SIG-M5 (cell line): ENCODE measurements at regions not wholly inside any gene's neighbourhood (a gene's known extent, or its start where the extent isn't known, plus 50 kb on each side); places are given as distances from the start of the nearest gene placed in this dataset.

ENCODE experiments used
- DNase-seq: peaks from one replicate; lab custom pipeline; 2025; lab: John Stamatoyannopoulos, UW

DNA sequence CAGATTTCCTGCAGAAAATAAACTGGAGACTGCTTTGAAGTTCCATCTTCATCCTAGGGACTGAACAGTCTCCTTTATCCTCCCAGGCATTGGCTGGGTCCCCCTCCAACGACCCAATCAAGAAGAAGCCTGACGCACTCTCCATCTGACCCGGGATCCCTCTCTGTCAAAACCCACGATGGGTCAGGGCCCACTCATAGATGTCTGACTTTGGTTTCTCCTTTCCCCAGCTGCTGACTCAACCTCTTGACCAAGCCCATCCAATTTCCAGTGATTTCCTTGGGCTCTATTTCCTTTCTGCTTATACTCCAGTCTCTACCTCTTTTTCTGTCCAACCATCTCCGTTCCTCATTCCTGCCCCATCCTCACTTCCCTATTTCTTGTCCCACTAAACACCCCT is 189.7 kb downstream of the MIAT start:
- DNase-seq: no peak

GRCh38 chr22:26847816-26848215 is 190.4 kb downstream of the MIAT start:
- no peak for DNase-seq

DNA sequence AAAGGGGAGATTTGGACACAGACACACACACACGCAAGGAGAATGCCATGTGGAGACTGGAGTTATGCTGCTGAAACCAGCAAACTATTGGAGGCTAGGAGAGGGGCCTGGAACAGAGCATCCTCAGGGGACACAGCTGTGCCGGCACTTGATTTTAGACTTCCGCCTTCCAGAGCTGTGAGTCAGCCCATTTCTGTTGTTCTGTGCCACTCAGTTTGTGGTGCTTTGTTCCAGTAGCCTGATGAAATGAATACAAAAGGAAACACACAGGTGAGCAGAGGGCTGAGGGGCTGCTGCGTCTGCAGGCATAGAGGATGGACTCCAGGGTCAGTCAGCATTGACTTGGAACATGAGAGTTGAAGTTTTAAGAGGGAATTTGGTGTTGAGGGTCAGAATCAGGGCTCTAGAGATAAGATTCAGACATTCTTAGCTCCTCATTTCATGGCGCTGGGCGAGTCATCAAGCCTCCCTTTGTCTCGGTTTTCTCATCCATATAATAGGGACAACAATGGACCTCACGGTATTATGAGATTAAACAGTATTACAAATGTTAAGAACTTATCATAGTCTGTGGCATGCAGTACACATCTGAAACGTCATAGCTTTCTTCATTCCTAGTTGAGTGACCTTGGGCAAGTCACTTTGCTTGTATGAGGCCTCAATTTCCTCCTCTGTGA is 191.0 kb downstream of the MIAT start:
- no peak for DNase-seq

- no peak for DNase-seq
Observed at GRCh38 chr22:26849575-26849974, 192.2 kb downstream of the MIAT start.

DNA sequence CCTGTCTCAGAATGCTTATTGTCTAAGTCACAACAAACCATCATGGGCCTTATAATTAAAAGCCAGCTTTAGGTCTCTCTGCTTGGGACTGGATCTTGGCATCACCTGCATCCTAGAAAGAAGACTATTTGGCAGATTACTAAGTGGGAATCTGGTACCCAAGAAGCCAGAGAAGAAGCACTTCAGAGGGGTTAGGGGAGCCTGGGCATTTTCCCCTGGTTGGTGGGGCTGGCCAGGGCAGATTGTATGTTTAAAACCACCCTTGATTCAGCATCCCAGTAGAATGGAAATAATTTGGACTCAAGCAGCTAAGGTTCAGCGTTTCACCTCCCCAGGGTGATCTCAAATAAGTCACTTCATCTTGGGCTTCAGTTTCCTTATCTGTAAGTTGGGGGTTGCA is 193.7 kb downstream of the MIAT start:
- no peak for DNase-seq

DNA sequence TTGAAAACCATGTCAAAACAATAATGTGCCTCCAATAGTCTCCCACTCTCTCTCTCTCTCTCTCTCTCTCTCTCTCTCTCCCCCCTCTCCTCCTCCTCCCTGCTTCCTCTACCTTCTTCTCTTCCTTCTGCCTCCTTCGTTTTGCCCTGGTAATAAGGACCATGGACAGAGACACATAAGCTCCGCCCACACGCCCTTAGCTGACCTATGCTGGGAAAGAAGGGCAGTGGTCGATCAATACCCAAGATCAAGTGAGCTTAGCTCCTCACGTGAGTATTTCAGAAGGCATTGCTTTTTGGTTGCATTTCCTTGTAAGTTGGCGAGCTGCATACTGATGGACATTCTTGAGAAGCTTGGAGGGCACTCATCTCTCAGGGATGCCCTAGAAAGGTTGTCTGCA is 194.8 kb downstream of the MIAT start:
- no peak for DNase-seq

GRCh38 chr22:26853071-26853470 is 195.7 kb downstream of the MIAT start:
- DNase-seq: no peak

GRCh38 chr22:26853495-26853894 is 196.1 kb downstream of the MIAT start:
- DNase-seq: no peak

DNA sequence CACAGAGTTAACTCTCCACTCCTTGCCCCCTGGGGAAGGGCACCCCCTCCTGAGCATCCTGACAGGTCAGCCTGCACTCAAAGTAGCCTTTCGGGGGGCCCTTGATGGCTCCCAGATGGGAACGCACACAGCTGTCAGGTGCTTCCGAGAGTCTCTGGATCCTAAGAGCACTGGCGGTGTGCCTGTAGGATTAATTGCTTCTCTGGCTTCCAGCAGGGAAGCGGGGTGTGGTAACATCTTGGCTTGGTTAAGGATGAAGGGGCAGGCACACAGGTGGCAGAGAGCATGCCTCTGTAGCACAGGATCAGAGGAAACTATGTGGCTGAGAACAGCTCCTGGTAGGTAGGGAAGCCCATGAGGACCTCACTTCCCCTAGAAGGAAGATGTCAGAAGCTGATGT is 199.8 kb downstream of the MIAT start:
- no peak for DNase-seq

- DNase-seq: no peak
Observed at GRCh38 chr22:26860301-26860700, 202.9 kb downstream of the MIAT start.

GRCh38 chr22:26865021-26865420 is 207.6 kb downstream of the MIAT start:
- no peak for DNase-seq

DNA sequence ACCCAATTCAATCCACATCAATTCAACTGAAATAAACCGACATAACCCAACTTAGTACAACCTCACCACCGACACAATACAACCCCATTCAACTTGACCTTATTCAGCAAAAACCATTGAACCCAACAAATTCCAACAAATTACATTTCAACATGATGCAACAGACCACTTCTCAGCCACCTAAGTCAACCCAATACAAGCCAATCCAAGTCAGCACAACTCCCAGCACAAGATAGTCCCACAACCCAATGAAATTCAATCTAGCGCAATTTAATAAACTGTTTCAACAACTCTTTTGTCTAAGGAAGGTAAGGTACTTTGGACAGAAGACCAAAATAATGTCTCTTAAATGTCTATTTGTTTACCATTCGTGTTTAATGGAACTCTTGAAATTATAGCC is 226.0 kb downstream of the MIAT start:
- DNase-seq: no peak

DNA sequence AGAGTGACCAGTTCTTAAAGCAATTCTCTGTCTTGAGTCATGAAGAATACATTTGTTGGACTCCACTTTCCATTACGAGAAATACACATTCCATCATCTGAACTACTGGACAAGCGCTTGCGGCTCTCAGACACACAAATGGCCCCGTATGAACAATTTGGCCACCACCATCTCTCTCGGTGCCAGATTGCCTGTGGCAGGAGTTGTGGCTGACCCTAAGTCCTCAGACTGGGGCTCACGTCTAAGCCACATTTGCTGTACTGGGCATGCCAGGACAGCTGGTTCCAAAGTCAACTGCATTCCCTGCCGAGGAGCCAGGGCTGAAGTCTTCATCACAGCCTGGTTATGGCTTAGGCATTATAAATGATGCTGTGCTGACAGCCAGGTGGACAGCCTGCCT is 227.5 kb downstream of the MIAT start:
- no peak for DNase-seq

GRCh38 chr22:26885441-26886261 is 228.3 kb downstream of the MIAT start:
- DNase-seq: no peak

GRCh38 chr22:26887456-26887855 is 230.1 kb downstream of the MIAT start:
- no peak for DNase-seq

DNA sequence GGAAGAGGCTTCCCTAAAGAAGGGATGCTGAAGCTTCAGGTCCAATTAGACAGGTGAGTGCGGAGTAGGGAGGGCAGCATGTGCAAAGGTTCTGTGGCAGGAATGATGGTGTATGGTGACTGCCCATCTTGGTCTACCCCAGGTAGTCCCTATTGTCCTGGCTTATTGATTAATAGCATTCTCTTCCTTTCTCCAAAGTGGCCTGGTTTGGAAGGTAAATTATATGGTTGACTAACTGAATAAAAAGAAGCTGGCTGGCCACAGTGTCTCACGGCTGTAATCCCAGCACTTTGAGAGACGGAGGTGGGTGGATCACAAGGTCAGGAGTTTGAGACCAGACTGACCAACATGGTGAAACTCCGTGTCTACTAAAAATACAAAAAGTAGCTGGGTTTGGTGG is 230.5 kb downstream of the MIAT start:
- no peak for DNase-seq

GRCh38 chr22:26888887-26889286 is 231.5 kb downstream of the MIAT start:
- DNase-seq: no peak

- no peak for DNase-seq
Observed at GRCh38 chr22:26889802-26890201, 232.4 kb downstream of the MIAT start.

- DNase-seq: no peak
Observed at GRCh38 chr22:26890870-26891269, 233.5 kb downstream of the MIAT start.

GRCh38 chr22:26891429-26891828 is 234.0 kb downstream of the MIAT start:
- no peak for DNase-seq

DNA sequence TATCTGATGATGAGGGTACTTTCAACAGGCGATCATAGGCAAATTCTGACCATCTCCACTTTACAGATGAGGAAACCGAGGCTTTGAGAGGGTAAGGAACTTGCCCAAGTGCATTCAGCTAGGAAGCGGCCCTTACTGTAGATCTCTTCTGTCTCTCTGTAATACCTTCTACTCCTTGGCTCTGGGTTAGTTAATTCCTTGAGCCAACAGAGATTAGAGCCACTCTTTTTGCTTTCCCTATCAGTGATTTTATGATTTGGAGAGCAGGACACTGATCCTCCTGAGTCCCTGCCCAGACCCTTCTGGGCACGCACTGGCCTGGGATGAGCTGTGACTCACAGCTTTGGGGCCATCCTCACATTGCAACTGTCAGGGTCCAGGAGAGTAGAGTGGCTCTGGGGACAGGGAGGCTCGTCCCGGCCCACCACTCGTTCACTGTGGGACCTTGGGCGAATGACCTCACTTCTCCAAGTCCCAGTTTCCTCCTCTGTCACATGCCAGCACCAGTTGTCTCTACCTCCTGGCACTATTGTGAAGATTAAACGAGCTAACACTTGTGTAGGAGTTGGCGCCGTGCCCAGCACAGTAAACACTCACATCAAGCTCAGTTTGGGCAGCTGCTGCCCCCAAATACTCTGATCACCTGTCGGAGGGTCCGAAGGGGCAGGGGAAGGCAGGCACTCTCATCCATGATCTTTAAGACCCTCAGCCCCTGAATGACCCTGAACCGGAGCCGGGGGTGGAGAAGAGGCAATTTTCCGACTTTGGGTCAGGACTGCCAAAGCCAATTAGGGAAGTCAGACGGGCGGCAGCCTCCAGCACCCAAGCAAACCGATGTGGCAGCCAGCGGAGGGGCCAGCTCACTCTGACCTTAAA is 235.0 kb downstream of the MIAT start:
- DNase-seq: no peak

DNA sequence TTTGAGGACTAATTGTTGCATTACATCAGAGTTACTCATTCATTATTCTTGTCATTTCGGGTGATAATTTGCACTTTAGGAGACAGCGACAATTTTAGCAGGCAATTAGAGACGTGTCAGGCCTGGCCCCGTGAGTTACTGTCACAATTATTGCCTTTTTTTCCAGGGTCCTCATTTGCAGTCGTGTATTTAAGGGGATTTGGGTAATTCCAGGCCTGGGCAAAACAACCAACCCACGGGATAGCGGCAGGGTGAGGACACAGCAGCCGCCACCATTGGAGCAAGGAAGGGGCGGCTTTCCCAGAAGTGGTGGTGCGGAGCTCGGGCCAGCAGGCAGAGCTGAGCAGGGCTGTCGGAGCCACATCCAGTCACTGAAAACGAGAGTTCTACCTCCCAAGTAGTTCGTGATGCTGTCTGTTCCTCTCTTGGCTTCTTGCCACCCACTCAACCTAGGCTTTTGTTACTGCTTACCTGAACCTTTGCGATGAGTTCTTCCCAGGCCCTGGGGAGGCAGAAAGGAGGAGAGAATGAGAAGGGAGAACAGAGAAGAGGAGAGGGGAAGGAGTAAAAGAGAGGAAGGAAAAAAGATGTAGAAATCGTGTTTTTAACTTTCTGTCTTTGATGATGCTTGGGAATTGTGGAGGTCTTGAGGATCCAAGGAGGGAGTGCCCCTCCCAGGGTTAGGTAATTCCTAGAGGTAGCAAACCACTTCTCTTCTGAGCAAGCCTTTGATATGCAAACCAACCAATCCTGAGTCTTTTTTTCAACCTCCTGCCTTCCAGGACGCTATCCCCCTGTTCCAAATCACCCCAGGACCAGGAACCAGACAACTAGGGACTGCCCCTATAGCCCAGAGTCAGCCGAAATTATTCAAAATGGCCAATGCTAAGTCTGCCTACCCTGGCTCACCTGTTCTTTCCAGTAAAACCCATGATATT is 236.1 kb downstream of the MIAT start:
- DNase-seq: no peak
